Peyer's patch (tissue), 4 donors: ENCODE measurements at regions not wholly inside any gene's neighbourhood (a gene's known extent, or its start where the extent isn't known, plus 50 kb on each side); places are given as distances from the start of the nearest gene placed in this dataset.

Experiments used
- DNase-seq, 3 donors: peaks; one replicate each; pipeline ENCODE4 v3.0.0-alpha.2; 2017 to 2019
- H3K27ac ChIP-seq, 4 donors: fragments of 200-600 bp; sonication (generic); one replicate each; pipeline ENCODE4 v1.5.1; 2016 to 2019
- H3K27me3 ChIP-seq, 2 donors: fragments of 200-600 bp; sonication (generic); one replicate each; pipeline ENCODE4 v1.5.1; 2019
- H3K36me3 ChIP-seq, 3 donors: fragments of 200-600 bp; sonication (generic); one replicate each; pipeline ENCODE4 v1.5.1; 2016 to 2019
- H3K4me1 ChIP-seq, 4 donors: fragments of 200-600 bp; sonication (generic); one replicate each; pipeline ENCODE4 v1.5.1; 2016 to 2019
- H3K4me3 ChIP-seq, 4 donors: fragments of 200-600 bp; sonication (generic); 1 replicate in 3 of 4; 2 replicates in 1 of 4; pipeline ENCODE4 v1.5.1; 2016 to 2019; ENCODE audit warnings: mild to moderate bottlenecking in 1 of 4
- H3K9me3 ChIP-seq, 4 donors: fragments of 200-600 bp; sonication (generic); one replicate each; pipeline ENCODE4 v1.5.1; 2016 to 2019; ENCODE audit warnings: mild to moderate bottlenecking in 1 of 4
- POLR2A ChIP-seq, 2 donors: fragments of 450-650 bp; IDR thresholded peaks; one replicate each; pipeline ENCODE4 v1.5.1; 2017; ENCODE audit warnings: antibody characterized with exemption in 2 of 2, mild to moderate bottlenecking in 2 of 2, moderate library complexity in 2 of 2
- TF ChIP-seq, protein P1 (sequence below), 6 experiments: fragments of 450-650 bp in 4 of 6; fragments of 200-600 bp in 2 of 6; sonication (generic) in 1 of 6; IDR thresholded peaks; one replicate each; pipeline ENCODE4 v1.5.1; 2017 to 2019; ENCODE audit warnings: antibody characterized with exemption in 6 of 6, mild to moderate bottlenecking in 3 of 6, moderate library complexity in 1 of 6

DNA sequence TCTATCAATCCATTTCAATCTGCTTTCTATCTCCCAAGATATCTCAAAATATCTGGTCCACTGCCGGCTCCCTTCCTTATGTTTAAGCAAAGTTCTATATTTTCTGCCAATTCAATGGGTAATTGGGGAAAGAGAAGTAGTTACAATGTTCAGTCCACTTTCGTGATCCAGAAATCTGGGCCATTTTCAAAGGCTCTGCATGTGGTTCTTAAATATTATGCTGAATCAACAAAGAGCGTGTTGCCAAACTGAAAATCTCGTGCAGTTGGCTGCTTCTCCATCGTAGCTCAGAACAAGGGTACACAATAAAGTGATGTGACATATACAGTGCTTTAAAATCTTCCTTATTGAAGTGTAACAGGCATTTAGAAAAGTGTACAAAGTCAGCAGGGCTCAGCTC is 863.1 kb downstream of the RNF144A start:
- H3K4me3 ChIP-seq = no peak overlapping the region
- TF ChIP-seq POLR2A (IDR thresholded peaks at IDR 0.05) = no peak
- TF ChIP-seq, protein P1, sequence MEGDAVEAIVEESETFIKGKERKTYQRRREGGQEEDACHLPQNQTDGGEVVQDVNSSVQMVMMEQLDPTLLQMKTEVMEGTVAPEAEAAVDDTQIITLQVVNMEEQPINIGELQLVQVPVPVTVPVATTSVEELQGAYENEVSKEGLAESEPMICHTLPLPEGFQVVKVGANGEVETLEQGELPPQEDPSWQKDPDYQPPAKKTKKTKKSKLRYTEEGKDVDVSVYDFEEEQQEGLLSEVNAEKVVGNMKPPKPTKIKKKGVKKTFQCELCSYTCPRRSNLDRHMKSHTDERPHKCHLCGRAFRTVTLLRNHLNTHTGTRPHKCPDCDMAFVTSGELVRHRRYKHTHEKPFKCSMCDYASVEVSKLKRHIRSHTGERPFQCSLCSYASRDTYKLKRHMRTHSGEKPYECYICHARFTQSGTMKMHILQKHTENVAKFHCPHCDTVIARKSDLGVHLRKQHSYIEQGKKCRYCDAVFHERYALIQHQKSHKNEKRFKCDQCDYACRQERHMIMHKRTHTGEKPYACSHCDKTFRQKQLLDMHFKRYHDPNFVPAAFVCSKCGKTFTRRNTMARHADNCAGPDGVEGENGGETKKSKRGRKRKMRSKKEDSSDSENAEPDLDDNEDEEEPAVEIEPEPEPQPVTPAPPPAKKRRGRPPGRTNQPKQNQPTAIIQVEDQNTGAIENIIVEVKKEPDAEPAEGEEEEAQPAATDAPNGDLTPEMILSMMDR (IDR thresholded peaks at IDR 0.05) = no peak
- no peak for DNase-seq
- H3K4me1 ChIP-seq = no peaks in the 10 kb centered on the region
- H3K27me3 ChIP-seq = no peaks in the 10 kb centered on the region
- H3K27ac ChIP-seq = no peak overlapping the region
- H3K9me3 ChIP-seq = no peaks in the 10 kb centered on the region
- no peaks in the 10 kb centered on the region for H3K36me3 ChIP-seq

DNA sequence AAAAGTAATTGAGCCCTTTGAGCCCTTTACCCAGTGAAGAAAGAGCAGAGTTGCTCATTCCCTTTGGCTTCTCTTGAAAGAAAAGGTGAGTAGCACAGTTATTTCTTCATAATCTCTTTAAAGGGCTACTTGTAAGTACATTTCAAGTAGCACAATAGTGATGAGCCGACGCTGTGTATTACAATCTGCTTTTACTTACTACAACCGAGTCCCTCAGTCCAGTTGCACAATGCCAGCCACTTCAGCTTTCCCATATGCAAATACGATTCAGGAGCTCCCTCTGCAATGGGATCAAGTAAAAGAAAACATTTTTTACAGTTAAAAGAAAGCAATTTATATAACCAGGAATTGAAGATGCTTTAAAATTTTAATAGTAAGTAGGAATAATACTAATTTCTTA is 868.5 kb downstream of the RNF144A start:
- no peak for DNase-seq
- Histone ChIP-seq H3K4me1 (no peaks in the 10 kb centered on the region), H3K27ac (no peak overlapping the region), H3K4me3 (no peak overlapping the region), H3K27me3 (no peaks in the 10 kb centered on the region), H3K9me3 (no peaks in the 10 kb centered on the region), H3K36me3 (no peaks in the 10 kb centered on the region)
- TF ChIP-seq, protein P1 (IDR thresholded peaks at IDR 0.05) = no peak
- no peak for TF ChIP-seq POLR2A (IDR thresholded peaks at IDR 0.05)

DNA sequence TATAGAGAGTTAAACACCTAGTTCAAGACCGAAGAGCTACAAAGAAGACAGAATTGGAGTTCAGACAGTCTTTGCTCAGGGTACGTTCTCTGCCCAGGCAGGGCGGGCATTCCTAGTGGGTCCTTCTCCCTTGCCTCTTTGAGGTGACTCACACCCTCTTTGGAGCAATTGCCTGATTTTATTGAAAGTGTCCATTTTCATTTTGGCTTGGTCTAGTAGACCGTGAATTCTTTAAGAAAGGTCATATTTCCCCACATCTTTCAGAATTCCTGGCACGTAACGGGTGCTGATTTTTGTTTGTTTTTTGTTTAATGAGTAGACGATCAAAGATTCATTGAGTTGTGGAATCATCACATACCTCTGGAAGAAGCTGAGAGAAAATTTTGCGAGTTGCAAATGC is 871.5 kb downstream of the RNF144A start:
- Histone ChIP-seq H3K36me3 (no peaks in the 10 kb centered on the region), H3K4me3 (no peak overlapping the region), H3K4me1 (no peaks in the 10 kb centered on the region), H3K27me3 (no peaks in the 10 kb centered on the region), H3K9me3 (no peaks in the 10 kb centered on the region), H3K27ac (no peak overlapping the region)
- no peak for TF ChIP-seq POLR2A (IDR thresholded peaks at IDR 0.05)
- TF ChIP-seq, protein P1 (IDR thresholded peaks at IDR 0.05) = no peak
- DNase-seq = no peak

DNA sequence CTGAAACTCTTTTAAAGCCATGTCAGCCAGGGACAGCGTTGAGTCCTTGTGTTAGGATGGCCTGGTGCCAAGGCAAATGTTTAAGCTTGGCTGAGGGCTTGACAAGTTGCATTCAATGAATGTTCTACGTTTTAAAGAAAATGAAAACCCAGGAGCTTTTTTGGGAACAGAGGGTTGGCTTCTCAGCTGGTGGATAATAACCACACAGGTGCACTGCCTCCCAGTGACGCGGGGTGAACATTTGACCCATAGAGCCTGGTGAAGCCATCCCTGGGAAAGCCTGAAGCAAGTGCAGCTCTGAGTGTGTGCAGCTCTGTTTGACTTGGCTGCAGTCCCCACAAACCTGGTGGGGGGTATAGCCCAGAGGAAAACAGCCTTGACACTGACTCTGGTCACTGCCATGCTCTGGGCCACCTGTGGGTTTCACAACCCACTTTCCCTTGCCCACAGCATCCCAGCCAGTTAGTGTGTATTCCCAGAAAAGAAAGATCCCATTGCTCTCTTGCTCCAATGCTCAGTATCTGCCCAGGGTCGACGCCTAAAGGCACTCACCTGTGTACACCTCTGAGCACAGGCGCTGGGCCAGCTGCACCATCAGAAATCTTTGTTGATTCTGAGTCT is 874.9 kb downstream of the RNF144A start:
- Histone ChIP-seq H3K36me3 (no peaks in the 10 kb centered on the region), H3K4me3 (no peak overlapping the region), H3K4me1 (no peaks in the 10 kb centered on the region), H3K27ac (no peak overlapping the region), H3K9me3 (no peaks in the 10 kb centered on the region), H3K27me3 (no peaks in the 10 kb centered on the region)
- DNase-seq = no peak
- TF ChIP-seq, protein P1 (IDR thresholded peaks at IDR 0.05) = no peak
- no peak for TF ChIP-seq POLR2A (IDR thresholded peaks at IDR 0.05)

DNA sequence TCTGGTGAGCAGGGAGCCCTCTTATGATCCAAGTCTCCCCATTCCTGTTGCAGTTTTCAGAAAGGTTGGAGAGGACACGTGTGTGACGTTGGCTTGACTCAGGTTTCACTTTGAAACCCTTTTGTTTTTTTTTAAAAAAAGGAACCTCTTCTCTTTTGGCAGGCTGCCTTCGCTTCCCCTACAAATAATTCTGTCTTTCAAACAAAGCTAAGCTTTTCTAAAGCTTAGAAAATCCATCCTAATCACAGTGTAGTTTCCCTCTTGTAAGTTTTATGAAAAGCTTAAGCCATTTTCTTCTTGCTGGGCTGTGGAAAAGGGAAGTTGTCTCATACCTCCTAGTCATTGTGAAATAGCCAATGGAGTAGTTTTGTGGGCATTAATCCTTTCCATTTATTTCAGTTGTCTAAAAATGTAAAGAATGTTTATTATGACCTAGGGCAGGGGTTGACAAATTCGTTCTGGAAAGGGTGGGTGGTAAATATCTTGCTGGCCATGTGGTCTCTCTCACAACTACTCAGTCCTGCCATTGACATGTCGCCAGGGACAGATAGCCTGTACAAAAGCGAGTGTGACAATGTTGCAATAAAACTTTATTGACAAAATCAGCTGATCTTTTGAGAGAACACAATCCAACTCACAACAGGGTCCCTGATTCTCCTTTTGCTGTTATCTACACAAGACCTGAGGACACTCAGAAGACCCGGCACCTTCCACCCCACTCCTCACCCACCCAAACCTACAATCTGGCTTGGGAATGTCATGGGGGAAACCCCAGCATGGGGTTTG is 878.8 kb downstream of the RNF144A start:
- Histone ChIP-seq H3K27ac (no peak overlapping the region), H3K9me3 (no peaks in the 10 kb centered on the region), H3K4me1 (no peaks in the 10 kb centered on the region), H3K4me3 (no peak overlapping the region), H3K36me3 (no peaks in the 10 kb centered on the region), H3K27me3 (no peaks in the 10 kb centered on the region)
- DNase-seq = no peak
- TF ChIP-seq, protein P1 (IDR thresholded peaks at IDR 0.05) = no peak
- TF ChIP-seq POLR2A (IDR thresholded peaks at IDR 0.05) = no peak
